ENCODE measurements at regions not wholly inside any gene's neighbourhood (a gene's known extent, or its start where the extent isn't known, plus 50 kb on each side); places are given as distances from the start of the nearest gene placed in this dataset.

DNA sequence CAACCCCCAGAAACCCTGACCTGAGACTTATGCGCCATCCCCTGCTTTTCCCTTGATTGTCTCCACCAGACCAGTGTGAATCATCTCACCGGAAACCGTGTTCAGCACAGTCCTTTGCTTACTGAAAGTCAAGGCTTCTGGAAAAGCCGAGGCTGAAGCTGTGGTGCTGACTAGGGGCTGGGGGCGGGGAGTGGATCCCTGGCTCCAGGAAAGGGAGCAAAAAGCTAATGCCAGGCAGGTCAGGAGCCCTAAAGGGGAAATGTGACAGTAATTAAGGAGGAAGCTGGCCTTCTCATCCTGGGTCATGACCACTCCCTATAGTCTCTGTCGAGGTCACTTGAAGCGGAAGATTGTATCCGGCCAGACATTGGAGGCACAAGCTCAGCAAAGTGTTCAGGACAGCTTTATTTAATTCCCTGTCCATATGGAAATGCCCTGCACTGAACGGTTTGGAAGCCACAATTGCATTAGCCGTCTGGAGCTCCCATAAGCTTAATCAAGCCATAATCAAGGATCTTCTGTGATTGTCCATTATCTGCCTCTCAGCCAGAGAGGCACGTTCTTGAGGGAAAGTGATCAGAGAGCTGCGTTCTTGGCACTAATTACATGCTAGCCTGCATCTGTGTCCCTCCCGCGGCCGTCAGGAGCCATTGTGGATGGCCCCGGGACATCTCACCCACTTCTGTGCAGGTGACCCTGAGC is 403.6 kb downstream of the RRAGC start:
- DNase-seq (ENCODE audit: low read depth) = peak; percentile 26

DNA sequence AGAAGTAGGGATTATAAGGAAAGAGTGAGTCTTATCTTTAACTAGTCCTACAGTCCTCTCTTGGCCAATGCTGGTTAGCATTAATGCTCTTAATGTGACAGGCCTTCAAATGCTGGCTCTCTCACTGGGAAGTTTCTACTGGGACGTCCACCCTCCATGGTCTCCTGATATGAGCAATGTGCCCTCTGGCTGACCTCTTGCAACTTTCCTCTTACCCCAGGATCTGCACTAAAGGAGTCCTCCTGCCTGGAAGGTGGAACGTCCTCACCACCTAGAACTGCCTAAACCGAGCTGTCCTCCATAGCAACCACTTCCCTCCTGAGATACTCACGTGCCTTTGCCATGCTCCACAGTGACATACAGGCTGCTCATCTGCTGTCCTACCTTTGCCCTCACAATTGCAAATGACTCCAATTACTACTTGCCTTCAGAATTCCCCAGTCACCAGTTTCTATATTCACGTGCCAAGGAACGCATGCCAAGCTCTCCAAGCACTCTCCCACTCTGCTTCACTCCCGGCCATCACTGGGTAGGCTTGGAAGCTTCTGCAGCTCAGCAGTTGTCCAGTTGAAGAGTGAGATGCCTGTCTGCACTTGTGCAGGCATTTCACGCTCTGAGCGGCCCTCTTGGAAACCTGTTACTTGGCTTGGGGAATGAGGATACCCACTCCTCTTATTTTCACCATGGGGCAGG is 404.7 kb downstream of the RRAGC start:
- no peak for DNase-seq (ENCODE audit: low read depth)

DNA sequence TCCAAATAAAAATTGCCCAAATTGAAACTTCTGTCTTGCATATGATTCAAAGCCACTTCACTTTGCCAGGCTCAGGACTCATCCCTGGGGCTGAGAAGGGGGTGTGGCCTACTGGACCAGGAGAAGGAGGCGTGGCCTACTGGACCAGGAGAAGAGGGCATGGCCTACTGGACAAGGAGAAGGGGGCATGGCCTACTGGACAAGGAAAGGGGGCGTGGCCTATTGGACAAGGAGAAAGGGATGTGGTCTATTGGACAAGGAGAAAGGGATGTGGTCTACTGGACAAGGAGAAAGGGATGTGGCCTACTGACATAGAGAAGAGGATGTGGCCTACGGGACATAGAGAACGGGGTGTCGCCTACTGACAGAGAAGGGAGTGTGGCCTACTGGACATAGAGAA is 405.3 kb downstream of the RRAGC start:
- DNase-seq (ENCODE audit: low read depth) = no peak

- DNase-seq (ENCODE audit: low read depth) = no peak
These were observed 405.7 kb upstream of the POU3F1 start for GRCh38 chr1:38452246-38452645.

DNA sequence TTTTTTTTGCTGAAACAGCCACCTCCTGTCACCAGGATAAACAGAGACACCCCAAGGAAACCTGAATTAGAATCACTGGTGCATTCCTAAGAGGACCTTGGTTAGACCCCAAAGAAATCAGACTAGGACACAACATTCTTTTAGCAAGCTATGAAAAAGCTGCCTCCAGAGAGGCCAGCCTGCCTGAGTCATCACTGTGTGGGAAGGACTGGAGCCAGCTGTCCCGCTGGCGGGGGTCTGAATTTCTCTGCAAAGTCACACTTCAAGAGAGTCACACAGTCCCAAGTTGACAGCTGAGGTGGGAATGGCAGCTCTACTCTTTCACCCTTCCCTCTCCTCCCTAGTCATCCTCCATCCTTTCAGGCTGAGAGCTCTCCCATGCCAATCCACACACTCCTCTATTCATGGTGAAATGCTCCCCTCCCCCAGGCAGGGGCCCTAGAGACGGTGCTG is 405.0 kb upstream of the POU3F1 start:
- peak; percentile 69 for DNase-seq (ENCODE audit: low read depth)

DNA sequence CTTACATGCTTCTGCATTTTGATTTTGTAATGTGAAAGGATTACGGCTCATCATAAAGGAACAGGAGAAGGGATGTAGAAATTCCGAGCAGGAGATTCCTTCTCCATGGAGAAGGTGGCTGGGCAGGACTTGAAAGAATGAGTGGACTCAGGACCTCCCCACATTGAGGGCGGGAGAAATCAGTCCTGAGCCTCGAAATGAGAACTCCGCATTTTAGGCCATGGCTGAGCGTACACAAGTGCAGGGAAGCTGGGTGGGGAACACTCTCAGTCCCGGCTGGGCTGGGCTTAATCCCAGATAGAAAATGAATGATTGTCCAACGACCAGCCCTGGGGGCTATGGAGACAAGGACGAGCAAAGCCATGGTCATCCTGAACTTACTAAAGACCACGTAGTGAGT is 402.3 kb upstream of the POU3F1 start:
- DNase-seq (ENCODE audit: low read depth) = no peak

DNA sequence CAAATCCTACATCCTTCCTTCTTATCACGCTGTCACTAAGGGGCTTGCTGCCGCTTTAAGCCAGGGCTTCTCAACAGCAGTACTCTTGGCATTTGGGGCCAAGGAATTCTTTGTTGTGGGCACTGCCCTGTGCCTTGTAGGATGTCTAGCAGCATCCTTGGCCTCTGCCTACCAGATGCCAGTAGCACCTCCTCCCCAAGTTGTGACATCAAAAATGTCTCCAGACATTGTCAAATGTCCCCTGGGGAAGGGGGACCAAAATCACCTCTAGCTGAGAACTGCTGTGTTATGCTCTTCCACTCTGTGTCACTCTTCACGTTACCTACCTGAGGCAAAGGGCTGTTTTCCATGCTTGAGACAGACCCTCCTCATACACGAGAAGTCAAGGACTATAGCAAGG is 400.3 kb upstream of the POU3F1 start:
- no peak for DNase-seq (ENCODE audit: low read depth)

- no peak for DNase-seq (ENCODE audit: low read depth)
These were observed 398.3 kb upstream of the POU3F1 start for GRCh38 chr1:38444770-38445442.

DNA sequence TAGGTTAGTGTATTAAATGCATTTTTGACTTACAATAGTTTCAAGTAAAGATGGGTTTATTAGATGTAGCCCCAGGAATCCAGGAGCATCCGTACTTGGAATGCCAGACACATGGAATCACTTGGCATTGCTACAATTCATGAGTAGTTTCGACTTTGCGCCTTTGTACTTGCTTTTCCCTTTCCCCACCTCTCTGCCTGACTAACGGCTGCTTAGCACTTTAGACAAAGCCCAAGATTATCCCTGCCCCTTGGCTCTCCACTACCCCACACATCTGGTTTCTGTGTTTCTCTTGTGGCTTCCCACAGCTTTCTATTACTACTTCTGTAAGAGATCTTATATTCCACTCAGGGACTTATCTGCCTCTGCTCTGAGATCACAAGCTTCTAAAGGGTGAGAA is 397.7 kb upstream of the POU3F1 start:
- DNase-seq (ENCODE audit: low read depth) = peak; percentile 74

DNA sequence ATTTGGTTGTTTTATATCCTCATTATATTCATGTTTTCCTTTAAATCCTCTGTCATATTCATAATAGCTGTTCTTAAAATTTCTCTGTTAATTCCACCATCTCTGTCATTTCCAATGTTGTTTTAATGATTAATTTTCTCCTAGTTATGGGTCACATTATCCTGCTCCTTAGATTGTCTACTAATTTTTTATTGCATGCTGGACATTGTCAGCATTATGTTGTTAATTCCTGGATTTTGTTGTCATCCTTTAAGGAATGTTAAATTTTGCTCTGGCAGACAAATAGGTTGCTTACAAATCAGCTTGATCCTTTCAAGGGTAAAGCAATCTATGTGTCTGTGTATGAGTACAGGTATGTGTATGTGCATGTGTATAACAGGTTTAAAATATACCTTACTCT is 393.8 kb upstream of the POU3F1 start:
- DNase-seq (ENCODE audit: low read depth) = no peak

- no peak for DNase-seq (ENCODE audit: low read depth)
These were observed 390.2 kb upstream of the POU3F1 start for GRCh38 chr1:38436749-38437148.

- DNase-seq (ENCODE audit: low read depth) = no peak
These were observed 389.4 kb upstream of the POU3F1 start for GRCh38 chr1:38436006-38436405.

DNA sequence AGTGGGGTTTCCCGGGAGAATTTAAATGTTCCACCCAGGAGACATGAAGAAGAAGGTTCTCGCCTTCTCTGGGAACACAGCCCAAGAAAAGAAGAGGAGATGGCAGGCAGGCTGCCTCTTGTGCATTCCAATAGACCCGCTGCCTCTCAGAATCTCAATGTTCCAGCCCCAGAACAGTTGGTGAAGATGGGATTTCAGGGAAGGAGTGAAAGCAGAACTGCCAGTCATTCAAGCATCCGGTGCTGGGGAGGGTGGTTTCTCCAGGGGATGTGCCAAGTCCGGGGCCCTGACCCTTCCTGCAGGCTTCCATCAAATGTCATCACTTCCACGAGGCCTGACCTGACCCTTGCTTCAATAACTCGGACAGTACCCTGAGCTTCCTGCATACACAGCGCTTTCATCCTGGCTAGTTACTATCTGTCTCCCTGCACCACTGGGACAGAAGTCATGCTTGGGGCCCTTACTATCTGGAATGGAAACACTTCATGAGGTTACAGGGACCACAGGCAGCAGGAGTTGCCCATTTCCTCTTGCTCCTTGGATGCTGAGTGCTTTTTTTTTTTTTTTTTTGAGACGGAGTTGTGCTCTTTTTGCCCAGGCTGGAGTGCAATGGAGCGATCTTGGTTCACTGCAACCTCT is 386.6 kb upstream of the POU3F1 start:
- DNase-seq (ENCODE audit: low read depth) = no peak

GRCh38 chr1:38431535-38432376 is 385.2 kb upstream of the POU3F1 start:
- no peak for DNase-seq (ENCODE audit: low read depth)

- no peak for DNase-seq (ENCODE audit: low read depth)
These were observed 384.4 kb upstream of the POU3F1 start for GRCh38 chr1:38430949-38431348.

GRCh38 chr1:38424677-38425076 is 378.1 kb upstream of the POU3F1 start:
- DNase-seq (ENCODE audit: low read depth) = no peak

GRCh38 chr1:38420666-38421065 is 374.1 kb upstream of the POU3F1 start:
- no peak for DNase-seq (ENCODE audit: low read depth)

GRCh38 chr1:38418195-38419030 is 371.8 kb upstream of the POU3F1 start:
- no peak for DNase-seq (ENCODE audit: low read depth)

DNA sequence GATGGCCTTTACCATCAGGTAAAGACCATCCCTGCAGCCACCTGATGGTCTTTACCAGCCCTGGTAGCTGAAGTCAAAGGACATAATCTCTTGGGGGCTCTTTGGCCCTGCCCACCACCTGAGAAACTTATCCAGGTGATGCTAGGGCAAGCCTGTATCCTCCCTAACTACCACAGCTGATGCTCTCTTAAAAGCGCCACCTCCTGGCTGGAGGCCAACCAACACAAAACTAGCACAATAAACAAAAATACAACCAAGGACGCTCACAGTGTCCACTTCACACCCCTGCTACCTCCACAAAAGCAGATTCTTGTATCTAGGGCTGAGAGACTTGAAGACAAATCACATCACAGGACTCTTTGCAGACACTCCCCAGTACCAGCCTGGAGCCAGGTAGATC is 357.1 kb upstream of the POU3F1 start:
- DNase-seq (ENCODE audit: low read depth) = no peak

- DNase-seq (ENCODE audit: low read depth) = no peak
These were observed 355.7 kb upstream of the POU3F1 start for GRCh38 chr1:38402230-38402815.

DNA sequence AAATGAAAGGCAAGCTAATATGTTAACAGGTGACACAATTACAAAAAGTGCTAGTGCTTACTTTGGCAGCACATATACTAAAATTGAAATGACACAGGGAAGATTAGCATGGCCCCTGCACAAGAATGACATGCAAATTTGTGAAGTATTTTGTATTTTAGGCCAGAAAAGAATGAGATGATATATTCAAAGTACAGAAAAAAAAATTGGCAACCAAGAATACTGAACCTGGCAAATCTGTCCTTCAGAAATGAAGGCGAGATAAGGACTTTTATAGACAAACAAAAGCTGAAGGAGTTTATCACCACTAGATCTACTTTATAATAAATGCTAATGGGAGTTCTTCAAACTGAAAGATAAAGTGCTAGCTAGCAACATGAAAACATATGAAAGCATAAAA is 350.0 kb upstream of the POU3F1 start:
- no peak for DNase-seq (ENCODE audit: low read depth)
